SK-N-SH (cell line): ENCODE measurements at regions not wholly inside any gene's neighbourhood (a gene's known extent, or its start where the extent isn't known, plus 50 kb on each side); places are given as distances from the start of the nearest gene placed in this dataset.

Source experiments
- CTCF ChIA-PET: fragments of 300-600, 350-600 bp; formaldehyde crosslinking; extraction: SDS; loops from one replicate; lab custom pipeline; 2021; lab: Yijun Ruan, JAX
- POLR2A ChIA-PET: fragments of 350-600 bp; sonication (Branson Sonifier 250); formaldehyde crosslinking; extraction: SDS; loops from one replicate; lab custom pipeline; 2020; ENCODE audit warnings: antibody characterized with exemption, inconsistent platforms; lab: Yijun Ruan, JAX
- DNase-seq: peaks from one replicate; pipeline ENCODE4 v3.0.0; 2012
- H2AFZ ChIP-seq: fragments of 200-600 bp; sonication (generic); 2 replicates; pipeline ENCODE4 v1.8.1; 2016; ENCODE audit warnings: antibody characterized with exemption, mild to moderate bottlenecking, low read depth
- H3F3A ChIP-seq: fragments of 200-600 bp; sonication (generic); replicated peaks from 2 replicates; pipeline ENCODE3; 2016; ENCODE audit warnings: antibody characterized with exemption, mild to moderate bottlenecking; ENCODE audit not compliant: insufficient read depth
- H3K27ac ChIP-seq, 2 experiments: fragments of 200-500 bp in 1 of 2; fragments of 200-600 bp in 1 of 2; sonication (Bioruptor generic) in 1 of 2; sonication (generic), shearing (Covaris generic) in 1 of 2; 2 replicates each; pipeline versions ENCODE4 v1.5.1 to v1.6.1; 2014 to 2016; ENCODE audit warnings: low read depth in 2 of 2, inconsistent platforms in 1 of 2, low read length in 1 of 2, mild to moderate bottlenecking in 1 of 2, mixed read lengths in 1 of 2
- H3K27me3 ChIP-seq: fragments of 200-600 bp; sonication (generic), shearing (Covaris generic); 2 replicates; pipeline ENCODE4 v1.6.1; 2016; ENCODE audit warnings: mixed run types; ENCODE audit not compliant: insufficient read depth
- H3K36me3 ChIP-seq, 2 experiments: fragments of 200-500 bp in 1 of 2; fragments of 200-600 bp in 1 of 2; sonication (Bioruptor generic) in 1 of 2; sonication (generic) in 1 of 2; replicated peaks in 1 of 2; 2 replicates each; pipeline versions ENCODE3 to v1.5.1; 2014 to 2016; ENCODE audit warnings: low read length in 1 of 2, mild to moderate bottlenecking in 1 of 2; ENCODE audit not compliant: insufficient read depth in 2 of 2, control insufficient read depth in 1 of 2
- H3K4me1 ChIP-seq, 2 experiments: fragments of 200-500 bp in 1 of 2; fragments of 200-600 bp in 1 of 2; sonication (Bioruptor generic) in 1 of 2; sonication (generic), shearing (Covaris generic) in 1 of 2; 2 replicates each; pipeline versions ENCODE4 v1.5.1 to v1.6.1; 2014 to 2016; ENCODE audit warnings: low read depth in 1 of 2, low read length in 1 of 2, mixed run types in 1 of 2; ENCODE audit not compliant: insufficient read depth in 2 of 2, control insufficient read depth in 1 of 2
- H3K4me2 ChIP-seq: fragments of 200-600 bp; sonication (generic), shearing (Covaris generic); 2 replicates; pipeline ENCODE4 v1.6.1; 2017; ENCODE audit warnings: mixed run types
- H3K4me3 ChIP-seq, 2 experiments: fragments of 200-500 bp in 1 of 2; fragments of 200-600 bp in 1 of 2; sonication (Bioruptor generic) in 1 of 2; sonication (generic), shearing (Covaris generic) in 1 of 2; 2 replicates each; pipeline versions ENCODE4 v1.5.1 to v1.8.1; 2014 to 2016; ENCODE audit warnings: low read depth in 2 of 2, inconsistent platforms in 1 of 2, low read length in 1 of 2, mild to moderate bottlenecking in 1 of 2, mixed read lengths in 1 of 2, moderate library complexity in 1 of 2
- H3K79me2 ChIP-seq: fragments of 200-600 bp; sonication (generic); 2 replicates; pipeline ENCODE4 v1.8.1; 2017; ENCODE audit warnings: mild to moderate bottlenecking; ENCODE audit not compliant: insufficient read depth
- H3K9ac ChIP-seq: fragments of 200-600 bp; sonication (generic); 2 replicates; pipeline ENCODE4 v1.6.1; 2017; ENCODE audit warnings: mixed run types
- H3K9me2 ChIP-seq: fragments of 200-600 bp; sonication (generic); 2 replicates; pipeline ENCODE4 v1.6.1; 2017; ENCODE audit warnings: mixed run types
- H3K9me3 ChIP-seq: fragments of 200-600 bp; sonication (generic); 2 replicates; pipeline ENCODE4 v1.6.1; 2017; ENCODE audit warnings: mixed run types, mild to moderate bottlenecking, moderate library complexity
- H4K20me1 ChIP-seq: fragments of 200-600 bp; sonication (generic); 2 replicates; pipeline ENCODE4 v1.6.1; 2017; ENCODE audit warnings: mild to moderate bottlenecking, mixed run types; ENCODE audit not compliant: insufficient read depth
- EP300 ChIP-seq, 2 experiments: IDR thresholded peaks; 2 replicates each; pipeline versions ENCODE4 v1.4.0 to v1.6.1; 2012; ENCODE audit warnings: borderline replicate concordance in 1 of 2, low read depth in 1 of 2, low read length in 1 of 2
- FOSL2 ChIP-seq: IDR thresholded peaks from 2 replicates; pipeline ENCODE4 v1.4.0; 2012; ENCODE audit warnings: low read depth, mild to moderate bottlenecking, moderate library complexity, borderline replicate concordance
- GATA2 ChIP-seq: sonication (generic); formaldehyde crosslinking; IDR thresholded peaks from 2 replicates; pipeline ENCODE4 v1.5.0; 2020; ENCODE audit warnings: mild to moderate bottlenecking, missing genetic modification reagents
- MXI1 ChIP-seq: IDR thresholded peaks from 2 replicates; pipeline ENCODE4 v1.6.1; 2012; ENCODE audit warnings: mild to moderate bottlenecking, low read depth, low read length, improper control_type of control experiment
- POLR2AphosphoS5 ChIP-seq: IDR thresholded peaks from 2 replicates; pipeline ENCODE4 v1.6.1; 2012; ENCODE audit warnings: low read depth, low read length
- RXRA ChIP-seq: IDR thresholded peaks from 2 replicates; pipeline ENCODE4 v1.4.0; 2012; ENCODE audit warnings: low read depth, mild to moderate bottlenecking, borderline replicate concordance
- ZBTB33 ChIP-seq: IDR thresholded peaks from 2 replicates; pipeline ENCODE4 v1.4.0; 2012; ENCODE audit warnings: low read depth, borderline replicate concordance
- WGBS: methylation state at CpG from one replicate; pipeline ENCODE4 v1.1.6; 2017; ENCODE audit warnings: low lambda C conversion rate; 5-methylcytosine and 5-hydroxymethylcytosine counted together
- TF ChIP-seq, protein P1 (sequence below): fragments of 200-600 bp; sonication (generic); IDR thresholded peaks from 2 replicates; pipeline ENCODE4 v1.6.1; 2017; ENCODE audit warnings: antibody characterized with exemption, mild to moderate bottlenecking, moderate library complexity

- H4K20me1 ChIP-seq = no peaks in the 10 kb centered on the region
- peaks cover 4% of the 10 kb centered on the region for H3F3A ChIP-seq
- H3K9ac ChIP-seq = no peak overlapping the region
- H3K9me2 ChIP-seq = no peaks in the 10 kb centered on the region
- no peaks in the 10 kb centered on the region for H3K36me3 ChIP-seq
- ChIA-PET CTCF (interaction anchor here (2.6 to 4.3 kb wide), 2 partner anchors 8 to 40 kb away, joined by 13 to 16 read pairs; no protein-coding TSS in a partner anchor), POLR2A (no interaction called here)
- H3K4me3 ChIP-seq = no peak overlapping the region
- peaks cover 0 to 14% of the 10 kb centered on the region in 2 experiments; a peak in 1 of 4 replicates for H3K4me1 ChIP-seq
- H3K27me3 ChIP-seq = no peaks in the 10 kb centered on the region
- DNase-seq = no peak
- no peaks in the 10 kb centered on the region for H3K79me2 ChIP-seq
- 70% methylated on average over 3 of the region's 3 CpGs for WGBS
- no peaks in the 10 kb centered on the region for H3K9me3 ChIP-seq
- no peak overlapping the region for H2AFZ ChIP-seq
- TF ChIP-seq FOSL2 = no peak
- TF ChIP-seq EP300 (IDR thresholded peaks at IDR 0.05; ENCODE audit: borderline replicate concordance in 1 of 2, low read depth in 1 of 2, low read length in 1 of 2) = no peak
- no peak for TF ChIP-seq MXI1
- no peak for TF ChIP-seq ZBTB33
- no peak overlapping the region for H3K27ac ChIP-seq
- H3K4me2 ChIP-seq = no peak overlapping the region
Observed at GRCh38 chr4:139611391-139611790, 54.2 kb upstream of the MGST2 start.

GRCh38 chr4:139609647-139610046 lies 53.6 kb upstream of the SETD7 start:
- no peak overlapping the region for H2AFZ ChIP-seq
- H3K9ac ChIP-seq = no peak overlapping the region
- TF ChIP-seq, protein P1, sequence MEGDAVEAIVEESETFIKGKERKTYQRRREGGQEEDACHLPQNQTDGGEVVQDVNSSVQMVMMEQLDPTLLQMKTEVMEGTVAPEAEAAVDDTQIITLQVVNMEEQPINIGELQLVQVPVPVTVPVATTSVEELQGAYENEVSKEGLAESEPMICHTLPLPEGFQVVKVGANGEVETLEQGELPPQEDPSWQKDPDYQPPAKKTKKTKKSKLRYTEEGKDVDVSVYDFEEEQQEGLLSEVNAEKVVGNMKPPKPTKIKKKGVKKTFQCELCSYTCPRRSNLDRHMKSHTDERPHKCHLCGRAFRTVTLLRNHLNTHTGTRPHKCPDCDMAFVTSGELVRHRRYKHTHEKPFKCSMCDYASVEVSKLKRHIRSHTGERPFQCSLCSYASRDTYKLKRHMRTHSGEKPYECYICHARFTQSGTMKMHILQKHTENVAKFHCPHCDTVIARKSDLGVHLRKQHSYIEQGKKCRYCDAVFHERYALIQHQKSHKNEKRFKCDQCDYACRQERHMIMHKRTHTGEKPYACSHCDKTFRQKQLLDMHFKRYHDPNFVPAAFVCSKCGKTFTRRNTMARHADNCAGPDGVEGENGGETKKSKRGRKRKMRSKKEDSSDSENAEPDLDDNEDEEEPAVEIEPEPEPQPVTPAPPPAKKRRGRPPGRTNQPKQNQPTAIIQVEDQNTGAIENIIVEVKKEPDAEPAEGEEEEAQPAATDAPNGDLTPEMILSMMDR = no peak; the same call in 1 of the 2 replicates
- TF ChIP-seq FOSL2 (0 out of 2 replicates have a peak, but pooled peaks have one; percentile 9), GATA2 (CRISPR knock-in tag) (no peak), RXRA (no peak), POLR2AphosphoS5 (no peak)
- no peaks in the 10 kb centered on the region for H3K9me2 ChIP-seq
- peaks cover 0 to 23% of the 10 kb centered on the region in 2 experiments; a peak in 1 of 4 replicates for H3K4me1 ChIP-seq
- no peaks in the 10 kb centered on the region for H4K20me1 ChIP-seq
- no peak for DNase-seq
- H3F3A ChIP-seq = peaks cover 4% of the 10 kb centered on the region
- no peaks in the 10 kb centered on the region for H3K9me3 ChIP-seq
- H3K4me3 ChIP-seq = no peak overlapping the region
- H3K36me3 ChIP-seq = no peaks in the 10 kb centered on the region
- no peak overlapping the region for H3K4me2 ChIP-seq
- no peak overlapping the region for H3K27ac ChIP-seq
- no peaks in the 10 kb centered on the region for H3K27me3 ChIP-seq
- CTCF ChIA-PET = interaction anchor here (4.3 kb wide), 1 partner anchor 42 kb away, joined by 16 read pairs; no protein-coding TSS in a partner anchor
- POLR2A ChIA-PET = no interaction called here
- H3K79me2 ChIP-seq = no peaks in the 10 kb centered on the region
